BLaER1 treated with 17β-estradiol and CSF1 and Interleukin-3, amounts not matched to agents 10 nM and 100 nM (cell line): ENCODE measurements at regions not wholly inside any gene's neighbourhood (a gene's known extent, or its start where the extent isn't known, plus 50 kb on each side); places are given as distances from the start of the nearest gene placed in this dataset.

ENCODE experiments used
- H3K27ac ChIP-seq, 11 experiments: shearing (Covaris generic); formaldehyde crosslinking; 2 replicates each; pipeline ENCODE4 v1.8.1; 2022
- H3K27me3 ChIP-seq, 11 experiments: shearing (Covaris generic); formaldehyde crosslinking; 2 replicates each; pipeline ENCODE4 v1.8.1; 2022
- H3K36me3 ChIP-seq, 11 experiments: shearing (Covaris generic); formaldehyde crosslinking; 2 replicates each; pipeline ENCODE4 v1.8.1; 2022
- H3K4me1 ChIP-seq, 10 experiments: shearing (Covaris generic); formaldehyde crosslinking; 2 replicates each; pipeline ENCODE4 v1.8.1; 2022
- H3K4me2 ChIP-seq, 11 experiments: shearing (Covaris generic); formaldehyde crosslinking; 2 replicates each; pipeline ENCODE4 v1.8.1; 2022
- H3K4me3 ChIP-seq, 10 experiments: shearing (Covaris generic); formaldehyde crosslinking; 2 replicates each; pipeline ENCODE4 v1.8.1; 2022
- H3K9ac ChIP-seq, 11 experiments: shearing (Covaris generic); formaldehyde crosslinking; 2 replicates each; pipeline ENCODE4 v1.8.1; 2022
- H3K9me3 ChIP-seq, 11 experiments: shearing (Covaris generic); formaldehyde crosslinking; replicated peaks in 1 of 11; 2 replicates each; pipeline ENCODE4 v1.8.1; 2022
- H4K20me1 ChIP-seq, 11 experiments: shearing (Covaris generic); formaldehyde crosslinking; 2 replicates each; pipeline ENCODE4 v1.8.1; 2022
- Cebpa-rat ChIP-seq, 11 experiments: shearing (Covaris generic); IDR thresholded peaks; 2 replicates each; pipeline ENCODE4 v1.8.1; 2022

- Histone ChIP-seq H3K36me3 (no peaks in the 10 kb centered on the region), H3K4me2 (no peak overlapping the region), H3K9me3 (no peaks in the 10 kb centered on the region), H3K27me3 (no peaks in the 10 kb centered on the region), H3K27ac (no peak overlapping the region), H3K9ac (no peak overlapping the region), H3K4me1 (no peaks in the 10 kb centered on the region), H4K20me1 (no peaks in the 10 kb centered on the region), H3K4me3 (no peak overlapping the region)
- TF ChIP-seq Cebpa-rat (IDR thresholded peaks at IDR 0.05), result no peak
These were observed 798.4 kb upstream of the EEF2KMT start for GRCh38 chr16:5895976-5896375.

GRCh38 chr16:5895137-5895536 lies 797.5 kb upstream of the EEF2KMT start:
- H3K9me3 ChIP-seq, result no peaks in the 10 kb centered on the region
- H3K4me2 ChIP-seq, result no peak overlapping the region
- no peaks in the 10 kb centered on the region for H4K20me1 ChIP-seq
- no peak overlapping the region for H3K27ac ChIP-seq
- no peak overlapping the region for H3K4me3 ChIP-seq
- TF ChIP-seq Cebpa-rat (IDR thresholded peaks at IDR 0.05), result no peak
- no peaks in the 10 kb centered on the region for H3K4me1 ChIP-seq
- no peaks in the 10 kb centered on the region for H3K27me3 ChIP-seq
- no peaks in the 10 kb centered on the region for H3K36me3 ChIP-seq
- H3K9ac ChIP-seq, result no peak overlapping the region

- no peak overlapping the region for H3K4me2 ChIP-seq
- H3K9ac ChIP-seq, result no peak overlapping the region
- no peaks in the 10 kb centered on the region for H3K4me1 ChIP-seq
- no peaks in the 10 kb centered on the region for H3K9me3 ChIP-seq
- no peak for TF ChIP-seq Cebpa-rat (IDR thresholded peaks at IDR 0.05)
- no peaks in the 10 kb centered on the region for H3K36me3 ChIP-seq
- no peaks in the 10 kb centered on the region for H3K27me3 ChIP-seq
- H3K27ac ChIP-seq, result no peak overlapping the region
- no peaks in the 10 kb centered on the region for H4K20me1 ChIP-seq
- no peak overlapping the region for H3K4me3 ChIP-seq
These were observed 793.7 kb upstream of the EEF2KMT start for GRCh38 chr16:5891296-5891695.

GRCh38 chr16:5885521-5885920 lies 787.9 kb upstream of the EEF2KMT start:
- Histone ChIP-seq H3K9ac (no peak overlapping the region), H3K9me3 (no peaks in the 10 kb centered on the region), H3K27ac (no peak overlapping the region), H3K4me2 (no peak overlapping the region), H3K4me3 (no peak overlapping the region), H4K20me1 (no peaks in the 10 kb centered on the region), H3K27me3 (no peaks in the 10 kb centered on the region), H3K36me3 (no peaks in the 10 kb centered on the region), H3K4me1 (no peaks in the 10 kb centered on the region)
- no peak for TF ChIP-seq Cebpa-rat (IDR thresholded peaks at IDR 0.05)

- H3K9me3 ChIP-seq, result no peaks in the 10 kb centered on the region
- no peaks in the 10 kb centered on the region for H4K20me1 ChIP-seq
- no peak overlapping the region for H3K9ac ChIP-seq
- H3K4me3 ChIP-seq, result no peak overlapping the region
- TF ChIP-seq Cebpa-rat (IDR thresholded peaks at IDR 0.05), result no peak
- no peak overlapping the region for H3K4me2 ChIP-seq
- no peaks in the 10 kb centered on the region for H3K36me3 ChIP-seq
- H3K4me1 ChIP-seq, result no peaks in the 10 kb centered on the region
- no peaks in the 10 kb centered on the region for H3K27me3 ChIP-seq
- H3K27ac ChIP-seq, result no peak overlapping the region
These were observed 787.4 kb upstream of the EEF2KMT start for GRCh38 chr16:5884996-5885395.

- no peaks in the 10 kb centered on the region for H4K20me1 ChIP-seq
- H3K9ac ChIP-seq, result no peak overlapping the region
- no peak overlapping the region for H3K4me3 ChIP-seq
- no peak overlapping the region for H3K27ac ChIP-seq
- H3K36me3 ChIP-seq, result no peaks in the 10 kb centered on the region
- H3K4me2 ChIP-seq, result no peak overlapping the region
- no peaks in the 10 kb centered on the region for H3K9me3 ChIP-seq
- no peaks in the 10 kb centered on the region for H3K27me3 ChIP-seq
- TF ChIP-seq Cebpa-rat (IDR thresholded peaks at IDR 0.05), result no peak
- H3K4me1 ChIP-seq, result no peaks in the 10 kb centered on the region
These were observed 786.7 kb upstream of the EEF2KMT start for GRCh38 chr16:5884339-5884738.

GRCh38 chr16:5882087-5882640 lies 784.6 kb upstream of the EEF2KMT start:
- Histone ChIP-seq H4K20me1 (no peaks in the 10 kb centered on the region), H3K4me1 (no peaks in the 10 kb centered on the region), H3K9me3 (no peaks in the 10 kb centered on the region), H3K4me2 (no peak overlapping the region), H3K36me3 (no peaks in the 10 kb centered on the region), H3K9ac (no peak overlapping the region), H3K27ac (no peak overlapping the region), H3K4me3 (no peak overlapping the region), H3K27me3 (no peaks in the 10 kb centered on the region)
- TF ChIP-seq Cebpa-rat (IDR thresholded peaks at IDR 0.05), result no peak

GRCh38 chr16:5875416-5875815 lies 777.8 kb upstream of the EEF2KMT start:
- H3K9me3 ChIP-seq, result no peaks in the 10 kb centered on the region

GRCh38 chr16:5874899-5875298 lies 777.3 kb upstream of the EEF2KMT start:
- H3K9me3 ChIP-seq, result no peaks in the 10 kb centered on the region
- H3K4me3 ChIP-seq, result no peak overlapping the region
- H3K27me3 ChIP-seq, result no peaks in the 10 kb centered on the region
- no peak overlapping the region for H3K27ac ChIP-seq
- TF ChIP-seq Cebpa-rat (IDR thresholded peaks at IDR 0.05), result no peak
- no peak overlapping the region for H3K4me2 ChIP-seq
- no peak overlapping the region for H3K9ac ChIP-seq
- H3K36me3 ChIP-seq, result no peaks in the 10 kb centered on the region
- H4K20me1 ChIP-seq, result no peaks in the 10 kb centered on the region
- H3K4me1 ChIP-seq, result no peaks in the 10 kb centered on the region

More at GRCh38 chr16:5875416-5875815, 777.8 kb upstream of the EEF2KMT start:
- no peak for TF ChIP-seq Cebpa-rat (IDR thresholded peaks at IDR 0.05)
- Histone ChIP-seq H3K36me3 (no peaks in the 10 kb centered on the region), H3K27me3 (no peaks in the 10 kb centered on the region), H3K4me3 (no peak overlapping the region), H4K20me1 (no peaks in the 10 kb centered on the region), H3K9ac (no peak overlapping the region), H3K4me2 (no peak overlapping the region), H3K4me1 (no peaks in the 10 kb centered on the region), H3K27ac (no peak overlapping the region)

- Histone ChIP-seq H3K9ac (no peak overlapping the region), H3K27me3 (no peaks in the 10 kb centered on the region)
These were observed 775.6 kb upstream of the EEF2KMT start for GRCh38 chr16:5873221-5873620.

More at GRCh38 chr16:5873221-5873620, 775.6 kb upstream of the EEF2KMT start:
- H3K9me3 ChIP-seq, result no peaks in the 10 kb centered on the region
- no peak overlapping the region for H3K4me3 ChIP-seq
- no peaks in the 10 kb centered on the region for H4K20me1 ChIP-seq
- TF ChIP-seq Cebpa-rat (IDR thresholded peaks at IDR 0.05), result no peak
- H3K27ac ChIP-seq, result no peak overlapping the region
- H3K36me3 ChIP-seq, result no peaks in the 10 kb centered on the region
- H3K4me2 ChIP-seq, result no peak overlapping the region
- no peaks in the 10 kb centered on the region for H3K4me1 ChIP-seq
